ENCODE measurements at regions not wholly inside any gene's neighbourhood (a gene's known extent, or its start where the extent isn't known, plus 50 kb on each side); places are given as distances from the start of the nearest gene placed in this dataset.

GRCh38 chr5:169448826-169449225 is 134.7 kb upstream of the SPDL1 start:
- DNase-seq (ENCODE audit: low read depth), result no peak

- no peak for DNase-seq (ENCODE audit: low read depth)
Observed at GRCh38 chr5:169445191-169445590, 138.4 kb upstream of the SPDL1 start.

- no peak for DNase-seq (ENCODE audit: low read depth)
Observed at GRCh38 chr5:169442913-169443784, 140.4 kb upstream of the SPDL1 start.

- DNase-seq (ENCODE audit: low read depth), result no peak
Observed at GRCh38 chr5:169442403-169442874, 141.1 kb upstream of the SPDL1 start.

GRCh38 chr5:169440107-169440705 is 139.3 kb upstream of the SLIT3 start:
- DNase-seq (ENCODE audit: low read depth), result no peak

GRCh38 chr5:169439362-169439761 is 138.4 kb upstream of the SLIT3 start:
- DNase-seq (ENCODE audit: low read depth), result no peak

- DNase-seq (ENCODE audit: low read depth), result no peak
Observed at GRCh38 chr5:169435506-169436229, 134.7 kb upstream of the SLIT3 start.

GRCh38 chr5:169433221-169433651 is 132.3 kb upstream of the SLIT3 start:
- no peak for DNase-seq (ENCODE audit: low read depth)

- peak; percentile 19 for DNase-seq (ENCODE audit: low read depth)
Observed at GRCh38 chr5:169431386-169431785, 130.4 kb upstream of the SLIT3 start.

GRCh38 chr5:169430671-169431070 is 129.7 kb upstream of the SLIT3 start:
- DNase-seq (ENCODE audit: low read depth), result no peak

- DNase-seq (ENCODE audit: low read depth), result no peak
Observed at GRCh38 chr5:169429044-169429443, 128.1 kb upstream of the SLIT3 start.

GRCh38 chr5:169426784-169427183 is 125.8 kb upstream of the SLIT3 start:
- DNase-seq (ENCODE audit: low read depth), result no peak

- no peak for DNase-seq (ENCODE audit: low read depth)
Observed at GRCh38 chr5:169424670-169425378, 123.9 kb upstream of the SLIT3 start.

- no peak for DNase-seq (ENCODE audit: low read depth)
Observed at GRCh38 chr5:169424279-169424655, 123.3 kb upstream of the SLIT3 start.

GRCh38 chr5:169423580-169424278 is 122.8 kb upstream of the SLIT3 start:
- DNase-seq (ENCODE audit: low read depth), result no peak

- DNase-seq (ENCODE audit: low read depth), result no peak
Observed at GRCh38 chr5:169422087-169422486, 121.1 kb upstream of the SLIT3 start.

GRCh38 chr5:169421677-169422076 is 120.7 kb upstream of the SLIT3 start:
- DNase-seq (ENCODE audit: low read depth), result no peak

- DNase-seq (ENCODE audit: low read depth), result no peak
Observed at GRCh38 chr5:169417676-169418075, 116.7 kb upstream of the SLIT3 start.

GRCh38 chr5:169416583-169417196 is 115.8 kb upstream of the SLIT3 start:
- DNase-seq (ENCODE audit: low read depth), result peak; percentile 40

- no peak for DNase-seq (ENCODE audit: low read depth)
Observed at GRCh38 chr5:169415948-169416347, 115.0 kb upstream of the SLIT3 start.

GRCh38 chr5:169415371-169415770 is 114.4 kb upstream of the SLIT3 start:
- no peak for DNase-seq (ENCODE audit: low read depth)
